ENCODE measurements at regions not wholly inside any gene's neighbourhood (a gene's known extent, or its start where the extent isn't known, plus 50 kb on each side); places are given as distances from the start of the nearest gene placed in this dataset.

DNA sequence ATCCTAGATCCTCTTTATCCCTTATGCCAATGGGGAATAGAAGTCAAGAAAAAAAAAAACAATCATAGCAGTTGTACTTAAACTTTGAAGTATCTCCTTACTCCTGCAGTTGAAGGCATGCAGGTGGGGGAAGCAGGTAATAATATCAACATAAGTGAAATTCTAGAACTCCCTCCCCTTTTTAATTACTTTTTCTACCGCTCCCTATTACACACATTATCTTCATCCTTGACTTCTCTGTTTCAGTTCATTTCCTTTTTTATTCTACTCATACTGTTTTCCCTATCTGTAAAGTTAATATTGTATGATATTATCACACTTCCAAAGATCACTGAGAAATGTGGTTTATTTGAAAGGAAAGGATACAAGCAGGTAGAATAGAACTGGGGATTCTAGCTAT lies 962.0 kb downstream of the PLA2G4A start:
- Histone ChIP-seq H3K4me1 (replicated peaks; ENCODE audit: insufficient read depth) (no peaks in the 10 kb centered on the region), H3F3A (ENCODE audit: insufficient read depth, low read depth) (no peaks in the 10 kb centered on the region), H3K27ac (no peak overlapping the region), H3K9me2 (ENCODE audit: insufficient read depth) (no peaks in the 10 kb centered on the region; the same call in 1 of the 2 replicates), H3K79me2 (ENCODE audit: low read depth) (no peaks in the 10 kb centered on the region), H3K36me3 (ENCODE audit: low read depth) (no peaks in the 10 kb centered on the region), H2AFZ (no peak overlapping the region), H3K4me2 (no peak overlapping the region), H3K4me3 (no peak overlapping the region), H3K27me3 (ENCODE audit: insufficient read depth, low read depth) (no peaks in the 10 kb centered on the region), H4K20me1 (ENCODE audit: insufficient read depth) (no peaks in the 10 kb centered on the region), H3K9me3 (ENCODE audit: insufficient read depth, low read depth) (no peaks in the 10 kb centered on the region)
- intact Hi-C loops (cut with micrococcal nuclease; ENCODE audit: unreplicated experiment) = no loop called here
- ChIA-PET POLR2A (ENCODE audit: unreplicated experiment) (no interaction called here), CTCF (no interaction called here)
- no TSS peak for BruUV-seq (replicated peaks)
- TF ChIP-seq EZH2 (IDR thresholded peaks at IDR 0.05; ENCODE audit: low read depth) (no peak), CTCF (conservative IDR thresholded peaks at IDR 0.05) (no peak)
- no peak for DNase-seq

GRCh38 chr1:187794561-187794960 lies 965.8 kb downstream of the PLA2G4A start:
- Histone ChIP-seq H3K4me2 (no peak overlapping the region), H4K20me1 (ENCODE audit: insufficient read depth) (no peaks in the 10 kb centered on the region), H3K79me2 (ENCODE audit: low read depth) (no peaks in the 10 kb centered on the region), H2AFZ (0 out of 2 replicates have a peak overlapping the region, but pooled peaks have one; percentile 51), H3K27ac (no peak overlapping the region), H3K9me3 (ENCODE audit: insufficient read depth, low read depth) (no peaks in the 10 kb centered on the region), H3K4me3 (no peak overlapping the region), H3K36me3 (ENCODE audit: low read depth) (no peaks in the 10 kb centered on the region), H3K9me2 (ENCODE audit: insufficient read depth) (no peaks in the 10 kb centered on the region), H3F3A (ENCODE audit: insufficient read depth, low read depth) (no peaks in the 10 kb centered on the region), H3K4me1 (replicated peaks; ENCODE audit: insufficient read depth) (no peaks in the 10 kb centered on the region), H3K27me3 (ENCODE audit: insufficient read depth, low read depth) (no peaks in the 10 kb centered on the region)
- DNase-seq = no peak
- TF ChIP-seq CTCF (conservative IDR thresholded peaks at IDR 0.05) (no peak), EZH2 (IDR thresholded peaks at IDR 0.05; ENCODE audit: low read depth) (no peak)
- POLR2A ChIA-PET (ENCODE audit: unreplicated experiment) = no interaction called here
- CTCF ChIA-PET = no interaction called here
- intact Hi-C loops (cut with micrococcal nuclease; ENCODE audit: unreplicated experiment) = no loop called here
- BruUV-seq (replicated peaks) = no TSS peak

DNA sequence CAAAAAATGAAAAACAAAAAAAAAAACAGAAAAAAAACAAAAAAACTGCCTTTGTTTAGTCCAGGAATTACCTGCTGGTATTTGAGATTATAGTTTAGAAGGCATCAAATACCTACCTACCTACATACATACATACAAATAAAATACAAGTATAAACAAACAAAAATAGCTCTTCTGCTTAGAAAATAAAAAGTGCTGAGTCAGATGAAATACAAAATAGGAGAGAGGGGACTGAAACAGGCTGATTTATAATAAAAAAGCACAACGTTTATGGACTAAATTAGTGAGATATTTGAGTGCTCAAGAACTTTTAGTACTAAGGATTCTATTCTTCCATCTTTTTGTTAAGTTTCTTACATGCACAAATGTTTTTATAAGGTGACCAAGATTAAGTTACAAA lies 980.8 kb downstream of the PLA2G4A start:
- ChIA-PET POLR2A (ENCODE audit: unreplicated experiment) (no interaction called here), CTCF (no interaction called here)
- no peaks in the 10 kb centered on the region for H3K4me1 ChIP-seq (replicated peaks; ENCODE audit: insufficient read depth)
- no peaks in the 10 kb centered on the region for H3F3A ChIP-seq (ENCODE audit: insufficient read depth, low read depth)
- no peaks in the 10 kb centered on the region for H3K27me3 ChIP-seq (ENCODE audit: insufficient read depth, low read depth)
- H3K4me2 ChIP-seq = no peak overlapping the region
- H3K4me3 ChIP-seq = no peak overlapping the region
- H3K36me3 ChIP-seq (ENCODE audit: low read depth) = no peaks in the 10 kb centered on the region
- BruUV-seq (replicated peaks) = no TSS peak
- no peak overlapping the region for H2AFZ ChIP-seq
- no peaks in the 10 kb centered on the region for H3K79me2 ChIP-seq (ENCODE audit: low read depth)
- H3K27ac ChIP-seq = no peak overlapping the region
- no peaks in the 10 kb centered on the region for H3K9me3 ChIP-seq (ENCODE audit: insufficient read depth, low read depth)
- H4K20me1 ChIP-seq (ENCODE audit: insufficient read depth) = no peaks in the 10 kb centered on the region
- DNase-seq = no peak
- intact Hi-C loops (cut with micrococcal nuclease; ENCODE audit: unreplicated experiment) = no loop called here
- no peaks in the 10 kb centered on the region for H3K9me2 ChIP-seq (ENCODE audit: insufficient read depth)
- no peak for TF ChIP-seq CTCF (conservative IDR thresholded peaks at IDR 0.05)
- TF ChIP-seq EZH2 (IDR thresholded peaks at IDR 0.05; ENCODE audit: low read depth) = no peak

Measured in PC-9 (cell line).